Fibroblast of lung (primary cell): ENCODE measurements at regions not wholly inside any gene's neighbourhood (a gene's known extent, or its start where the extent isn't known, plus 50 kb on each side); places are given as distances from the start of the nearest gene placed in this dataset.
"Not testable (repeated sequence)": the region's sequence is repeated elsewhere in the genome, so short reads cannot be mapped to it uniquely, and the experiment has no call there.

Source experiments
- CTCF ChIP-seq, 2 donors: IDR thresholded peaks in 1 of 2; conservative IDR thresholded peaks in 1 of 2; 1 replicate in 1 of 2; 2 replicates in 1 of 2; pipeline ENCODE4 v1.5.1; 2011 to 2012; ENCODE audit warnings: low read length in 2 of 2, control low read depth in 1 of 2, inconsistent platforms in 1 of 2, low read depth in 1 of 2, mild to moderate bottlenecking in 1 of 2
- EZH2 ChIP-seq: IDR thresholded peaks from 2 replicates; pipeline ENCODE4 v1.5.1; 2012; ENCODE audit warnings: low read length, control low read depth, mild to moderate bottlenecking; ENCODE audit errors: missing control alignments

- TF ChIP-seq EZH2; CTCF (conservative IDR thresholded peaks at IDR 0.05 in 1 of 2, IDR thresholded peaks at IDR 0.05 in 1 of 2; ENCODE audit: low read depth in 1 of 2, low read length in 2 of 2): not testable (repeated sequence)
These were observed 551.9 kb downstream of the FAM181B start for GRCh38 chr11:82181796-82182195.
